Naive thymus-derived CD4-positive, alpha-beta T cell (primary cell): ENCODE measurements at regions not wholly inside any gene's neighbourhood (a gene's known extent, or its start where the extent isn't known, plus 50 kb on each side); places are given as distances from the start of the nearest gene placed in this dataset.
"Not testable (repeated sequence)": the region's sequence is repeated elsewhere in the genome, so short reads cannot be mapped to it uniquely, and the experiment has no call there.

Experiments used
- ATAC-seq: fragments of 150-1000 bp; cut with Tn5 transposase; 2 replicates; pipeline ENCODE4 v1.10.0; 2021; ENCODE audit warnings: mild to moderate bottlenecking, moderate library complexity
- CTCF ChIA-PET: fragments of 350-600 bp; sonication (Branson Sonifier 250); formaldehyde crosslinking; loops from one replicate; lab custom pipeline; 2021; ENCODE audit warnings: antibody characterized with exemption; lab: Charles Lee
- POLR2A ChIA-PET: fragments of 350-600 bp; sonication (Branson Sonifier 250); formaldehyde crosslinking; loops from one replicate; lab custom pipeline; 2021; ENCODE audit warnings: antibody characterized with exemption, inconsistent platforms; lab: Charles Lee
- DNase-seq, 9 donors: peaks; one replicate each; pipeline versions ENCODE4 v3.0.0 to v3.0.0-alpha.2; 2020 to 2022; ENCODE audit warnings: mixed read lengths in 1 of 9
- H3K27ac ChIP-seq: one replicate; pipeline ENCODE4 v1.7.0; 2013; ENCODE audit warnings: mild to moderate bottlenecking, low read depth, low read length, moderate library complexity
- H3K27me3 ChIP-seq, 2 donors: one replicate each; pipeline ENCODE4 v1.7.0; 2013; ENCODE audit warnings: low read length in 2 of 2, mild to moderate bottlenecking in 2 of 2, moderate library complexity in 2 of 2; ENCODE audit not compliant: control insufficient read depth in 2 of 2, insufficient read depth in 2 of 2
- H3K36me3 ChIP-seq, 3 experiments: 1 replicate in 2 of 3; 2 replicates in 1 of 3; pipeline ENCODE4 v1.7.0; 2013; ENCODE audit warnings: low read length in 3 of 3, mild to moderate bottlenecking in 3 of 3, moderate library complexity in 1 of 3; ENCODE audit not compliant: insufficient read depth in 3 of 3, control insufficient read depth in 2 of 3
- H3K4me1 ChIP-seq, 2 donors: one replicate each; pipeline ENCODE4 v1.7.0; 2013; ENCODE audit warnings: low read length in 2 of 2, mild to moderate bottlenecking in 2 of 2, moderate library complexity in 1 of 2; ENCODE audit not compliant: control insufficient read depth in 2 of 2, insufficient read depth in 2 of 2
- H3K4me3 ChIP-seq: 2 replicates; pipeline ENCODE4 v1.7.0; 2013; ENCODE audit warnings: mild to moderate bottlenecking, low read length
- H3K9me3 ChIP-seq, 3 experiments: 1 replicate in 2 of 3; 2 replicates in 1 of 3; pipeline ENCODE4 v1.7.0; 2013; ENCODE audit warnings: low read length in 3 of 3; ENCODE audit not compliant: control insufficient read depth in 2 of 3
- H3K27ac Mint-ChIP-seq, 9 donors: one replicate each; pipeline ENCODE4 v1.8.0; 2020 to 2022; ENCODE audit warnings: mixed read lengths in 9 of 9, mild to moderate bottlenecking in 8 of 9, moderate library complexity in 5 of 9, inconsistent platforms in 2 of 9
- H3K27me3 Mint-ChIP-seq, 5 donors: one replicate each; pipeline ENCODE4 v1.8.0; 2021 to 2022; ENCODE audit warnings: mixed read lengths in 5 of 5, mild to moderate bottlenecking in 1 of 5
- H3K36me3 Mint-ChIP-seq, 5 donors: one replicate each; pipeline ENCODE4 v1.8.0; 2020 to 2022; ENCODE audit warnings: mixed read lengths in 5 of 5, mild to moderate bottlenecking in 3 of 5, inconsistent platforms in 1 of 5
- H3K4me1 Mint-ChIP-seq, 7 donors: one replicate each; pipeline ENCODE4 v1.8.0; 2020 to 2022; ENCODE audit warnings: mixed read lengths in 7 of 7, mild to moderate bottlenecking in 3 of 7, inconsistent platforms in 1 of 7
- H3K4me3 Mint-ChIP-seq, 10 donors: one replicate each; pipeline ENCODE4 v1.8.0; 2020 to 2022; ENCODE audit warnings: mild to moderate bottlenecking in 10 of 10, mixed read lengths in 10 of 10, moderate library complexity in 6 of 10, inconsistent platforms in 2 of 10
- H3K9me3 Mint-ChIP-seq, 11 donors: one replicate each; pipeline ENCODE4 v1.8.0; 2020 to 2022; ENCODE audit warnings: mixed read lengths in 11 of 11, mild to moderate bottlenecking in 4 of 11, inconsistent platforms in 1 of 11, moderate library complexity in 1 of 11
- intact Hi-C, 2 donors: fragments of 100-400 bp; cut with micrococcal nuclease; formaldehyde crosslinking; loops; one replicate each; pipeline ENCODE4 v1.15.1; 2023

DNA sequence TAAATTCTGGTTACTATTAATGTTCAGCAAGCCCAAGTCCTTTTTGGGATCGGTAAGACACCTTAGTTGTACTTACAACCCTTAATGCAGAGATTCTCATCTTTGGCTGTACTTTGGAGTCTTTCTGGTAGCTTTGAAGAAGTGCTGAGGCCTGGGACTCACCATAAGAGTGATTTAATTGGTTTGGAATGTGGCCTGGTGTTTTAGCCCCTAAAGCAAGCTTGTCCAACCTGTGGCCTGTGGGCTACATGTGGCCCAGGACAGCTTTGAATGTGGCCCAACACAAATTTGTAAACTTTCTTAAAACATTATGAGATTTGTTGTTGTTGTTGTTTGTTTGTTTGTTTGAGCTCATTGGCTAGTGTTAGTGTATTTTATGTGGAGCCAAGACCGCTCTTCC, 215.3 kb downstream of the ZIC5 start:
- DNase-seq (no peak), ATAC-seq (no peak)
- Histone ChIP-seq H3K27ac (no peak overlapping the region), H3K36me3 (no peaks in the 10 kb centered on the region), H3K9me3 (peaks cover 0 to 5% (median 0%) of the 10 kb centered on the region in 3 experiments), H3K4me3 (no peak overlapping the region), H3K27me3 (no peaks in the 10 kb centered on the region), H3K4me1 (no peaks in the 10 kb centered on the region)
- H3K4me1 Mint-ChIP-seq: peaks cover 0 to 22% (median 10%) of the 10 kb centered on the region in 7 donors
- H3K4me3 Mint-ChIP-seq: no peak overlapping the region
- H3K27ac Mint-ChIP-seq: no peak overlapping the region
- peaks cover 0 to 33% (median 25%) of the 10 kb centered on the region in 5 donors for H3K36me3 Mint-ChIP-seq
- POLR2A ChIA-PET: no interaction called here
- intact Hi-C loops: no loop called here
- no peaks in the 10 kb centered on the region for H3K27me3 Mint-ChIP-seq
- CTCF ChIA-PET: no interaction called here
- peaks cover 5 to 24% (median 15%) of the 10 kb centered on the region in 11 donors for H3K9me3 Mint-ChIP-seq

DNA sequence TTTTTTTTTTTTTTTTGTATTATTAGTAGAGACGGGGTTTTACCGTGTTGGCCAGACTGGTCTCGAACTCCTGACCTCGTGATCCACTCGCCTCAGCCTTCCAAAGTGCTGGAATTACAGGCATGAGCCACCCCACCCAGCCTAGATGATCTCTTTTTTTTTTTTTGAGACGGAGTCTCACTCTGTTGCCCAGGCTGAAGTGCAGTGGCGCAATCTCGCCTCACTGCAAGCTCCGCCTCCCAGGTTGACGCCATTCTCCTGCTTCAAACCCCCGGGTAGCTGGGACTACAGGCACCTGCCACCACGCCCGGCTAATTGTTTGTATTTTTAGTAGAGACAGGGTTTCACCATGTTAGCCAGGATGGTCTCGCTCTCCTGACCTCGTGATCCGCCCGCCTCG, 216.8 kb downstream of the ZIC5 start:
- DNase-seq, ATAC-seq, H3K27ac Mint-ChIP-seq, H3K4me3 Mint-ChIP-seq, H3K36me3 ChIP-seq, POLR2A ChIA-PET, H3K9me3 ChIP-seq, H3K27ac ChIP-seq, H3K9me3 Mint-ChIP-seq, intact Hi-C loops, H3K27me3 Mint-ChIP-seq, H3K4me1 ChIP-seq, H3K4me3 ChIP-seq, H3K27me3 ChIP-seq: not testable (repeated sequence)
- Mint-ChIP-seq H3K36me3 (peaks cover 0 to 30% (median 16%) of the 10 kb centered on the region in 5 donors), H3K4me1 (peaks cover 0 to 22% (median 10%) of the 10 kb centered on the region in 7 donors)
- CTCF ChIA-PET: interaction anchor here (0.6 to 0.7 kb wide), 2 partner anchors 16 to 102 kb away, joined by 3 to 5 read pairs; no protein-coding TSS in a partner anchor

DNA sequence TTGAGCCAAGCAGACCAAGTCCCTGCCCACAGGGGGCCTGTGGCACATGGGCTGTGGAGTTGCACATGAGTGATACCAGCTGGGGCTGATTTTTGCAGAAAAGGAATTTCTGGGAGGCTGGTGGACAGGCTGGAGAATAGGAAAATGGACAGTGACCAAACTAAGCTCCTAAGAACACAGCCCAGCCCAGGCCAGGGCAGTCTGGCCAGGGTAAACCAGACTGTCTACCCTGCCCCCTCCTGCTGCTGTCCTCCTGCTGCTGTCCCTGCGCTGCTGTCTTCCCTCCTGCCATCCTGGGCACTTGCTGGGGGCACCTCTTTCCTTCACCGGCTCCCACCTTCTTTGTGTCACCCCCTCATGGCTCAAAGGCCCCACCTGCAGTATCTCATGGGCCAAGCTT, 219.2 kb downstream of the ZIC5 start:
- no peaks in the 10 kb centered on the region for H3K27me3 Mint-ChIP-seq
- intact Hi-C loops: no loop called here
- no peak for ATAC-seq
- peaks cover 0 to 19% (median 2%) of the 10 kb centered on the region in 7 donors for H3K4me1 Mint-ChIP-seq
- ChIA-PET POLR2A (no interaction called here), CTCF (no interaction called here)
- Histone ChIP-seq H3K27ac (no peak overlapping the region), H3K4me1 (no peaks in the 10 kb centered on the region), H3K27me3 (no peaks in the 10 kb centered on the region), H3K9me3 (no peaks in the 10 kb centered on the region), H3K4me3 (no peak overlapping the region), H3K36me3 (no peaks in the 10 kb centered on the region)
- H3K27ac Mint-ChIP-seq: no peak overlapping the region
- H3K4me3 Mint-ChIP-seq: no peak overlapping the region
- DNase-seq: no peak
- peaks cover 0 to 37% (median 14%) of the 10 kb centered on the region in 5 donors for H3K36me3 Mint-ChIP-seq
- peaks cover 0 to 4% (median 0%) of the 10 kb centered on the region in 11 donors for H3K9me3 Mint-ChIP-seq

- ATAC-seq (no peak), DNase-seq (no peak)
- ChIA-PET CTCF (no interaction called here), POLR2A (no interaction called here)
- Histone ChIP-seq H3K4me3 (no peak overlapping the region), H3K4me1 (no peaks in the 10 kb centered on the region), H3K27ac (no peak overlapping the region), H3K27me3 (no peaks in the 10 kb centered on the region), H3K9me3 (no peaks in the 10 kb centered on the region), H3K36me3 (no peaks in the 10 kb centered on the region)
- Mint-ChIP-seq H3K9me3 (peaks cover 0 to 4% (median 0%) of the 10 kb centered on the region in 11 donors), H3K4me1 (peaks cover 0 to 19% (median 2%) of the 10 kb centered on the region in 7 donors), H3K4me3 (no peak overlapping the region), H3K27me3 (no peaks in the 10 kb centered on the region), H3K27ac (peak overlapping the region in 1 of 9 donors; percentile 2), H3K36me3 (peaks cover 0 to 39% (median 15%) of the 10 kb centered on the region in 5 donors)
- intact Hi-C loops: no loop called here
Observed at GRCh38 chr13:99751517-99752199, 219.9 kb downstream of the ZIC5 start.

DNA sequence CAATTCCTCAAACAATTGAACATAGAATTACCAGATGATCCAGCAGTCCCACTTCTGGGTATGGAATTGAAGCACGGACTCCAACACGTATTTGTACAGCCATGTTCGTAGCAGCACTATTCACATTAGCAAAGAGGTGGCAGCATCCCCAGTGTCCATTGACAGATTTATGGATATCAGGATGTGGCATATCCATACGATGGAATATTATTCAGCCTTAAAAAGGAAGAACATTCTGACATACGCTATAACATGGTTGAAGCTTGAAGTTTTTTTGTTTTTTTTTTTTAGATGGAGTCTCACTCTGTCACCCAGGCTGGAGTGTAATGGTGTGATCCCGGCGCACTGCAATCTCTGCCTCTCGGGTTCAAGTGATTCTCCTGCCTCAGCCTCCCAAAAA, 220.6 kb downstream of the ZIC5 start:
- CTCF ChIA-PET: no interaction called here

GRCh38 chr13:99749271-99750019, 222.1 kb downstream of the ZIC5 start:
- no peak overlapping the region for H3K27ac Mint-ChIP-seq
- H3K27me3 ChIP-seq: no peaks in the 10 kb centered on the region
- no peaks in the 10 kb centered on the region for H3K4me1 ChIP-seq
- no peaks in the 10 kb centered on the region for H3K9me3 ChIP-seq
- no peaks in the 10 kb centered on the region for H3K27me3 Mint-ChIP-seq
- DNase-seq: no peak
- peaks cover 0 to 30% (median 7%) of the 10 kb centered on the region in 5 donors for H3K36me3 Mint-ChIP-seq
- peaks cover 0 to 2% (median 0%) of the 10 kb centered on the region in 11 donors for H3K9me3 Mint-ChIP-seq
- ChIA-PET CTCF (no interaction called here), POLR2A (no interaction called here)
- H3K4me1 Mint-ChIP-seq: peaks cover 0 to 9% (median 2%) of the 10 kb centered on the region in 7 donors
- H3K36me3 ChIP-seq: no peaks in the 10 kb centered on the region
- no peak overlapping the region for H3K4me3 ChIP-seq
- no peak overlapping the region for H3K4me3 Mint-ChIP-seq
- intact Hi-C loops: no loop called here
- H3K27ac ChIP-seq: no peak overlapping the region
- no peak for ATAC-seq

More for the DNA sequence above, 220.6 kb downstream of the ZIC5 start:
- no peak overlapping the region for H3K27ac Mint-ChIP-seq
- no peaks in the 10 kb centered on the region for H3K9me3 ChIP-seq
- peaks cover 0 to 4% (median 0%) of the 10 kb centered on the region in 11 donors for H3K9me3 Mint-ChIP-seq
- H3K27me3 ChIP-seq: no peaks in the 10 kb centered on the region
- H3K27ac ChIP-seq: no peak overlapping the region
- peaks cover 0 to 18% (median 2%) of the 10 kb centered on the region in 7 donors for H3K4me1 Mint-ChIP-seq
- POLR2A ChIA-PET: interaction anchor here (0.6 kb wide), 1 partner anchor 721 kb away, joined by 3 read pairs; no protein-coding TSS in a partner anchor
- H3K36me3 ChIP-seq: no peaks in the 10 kb centered on the region
- DNase-seq: no peak
- H3K36me3 Mint-ChIP-seq: peaks cover 0 to 37% (median 15%) of the 10 kb centered on the region in 5 donors
- H3K4me1 ChIP-seq: no peaks in the 10 kb centered on the region
- no peak overlapping the region for H3K4me3 ChIP-seq
- no peak for ATAC-seq
- no peak overlapping the region for H3K4me3 Mint-ChIP-seq
- no peaks in the 10 kb centered on the region for H3K27me3 Mint-ChIP-seq
- intact Hi-C loops: no loop called here
